ENCODE measurements at regions not wholly inside any gene's neighbourhood (a gene's known extent, or its start where the extent isn't known, plus 50 kb on each side); places are given as distances from the start of the nearest gene placed in this dataset.

DNA sequence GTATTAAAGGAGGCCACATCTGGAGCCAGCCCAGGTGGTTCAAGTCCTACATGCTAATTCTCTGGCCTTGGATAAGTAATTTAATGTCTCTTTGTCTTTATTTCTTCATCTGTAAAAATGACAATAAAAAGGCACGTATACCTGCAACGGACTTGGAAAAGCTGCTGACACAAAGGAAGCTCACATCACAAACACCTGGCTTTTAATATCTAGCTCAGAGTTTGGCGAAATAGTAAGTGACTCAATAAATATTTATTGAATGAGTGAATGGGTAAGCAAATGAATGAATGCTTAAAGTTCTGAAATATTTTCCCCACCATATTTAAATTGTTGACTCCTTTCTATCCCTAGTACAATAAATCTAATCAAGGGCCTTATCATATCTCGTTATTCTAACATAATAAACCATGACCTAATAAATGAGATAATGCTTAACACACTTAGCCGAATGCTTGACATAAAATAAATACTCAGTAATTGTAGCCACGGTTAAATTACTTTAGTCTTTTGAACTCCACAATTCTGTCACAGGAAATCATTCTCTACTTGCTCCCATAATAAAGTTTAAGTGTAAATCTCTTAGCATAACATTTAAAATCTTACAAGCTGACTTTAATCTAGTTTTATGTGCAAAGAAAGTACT, 74.7 kb upstream of the PALMD start:
- ATAC-seq: no peak
- TF ChIP-seq ZFP30 (CRISPR knock-in tag; IDR thresholded peaks at IDR 0.05) (no peak), TCF4 (CRISPR knock-in tag; IDR thresholded peaks at IDR 0.05; ENCODE audit: borderline replicate concordance) (no peak), BACH2 (CRISPR knock-in tag; IDR thresholded peaks at IDR 0.05; ENCODE audit: borderline replicate concordance) (no peak), ISL1 (CRISPR knock-in tag; IDR thresholded peaks at IDR 0.05) (peak; percentile 35; the same call in 1 of the 2 replicates), ARNTL (CRISPR knock-in tag; IDR thresholded peaks at IDR 0.05; ENCODE audit: borderline replicate concordance, low read depth) (no peak)

DNA sequence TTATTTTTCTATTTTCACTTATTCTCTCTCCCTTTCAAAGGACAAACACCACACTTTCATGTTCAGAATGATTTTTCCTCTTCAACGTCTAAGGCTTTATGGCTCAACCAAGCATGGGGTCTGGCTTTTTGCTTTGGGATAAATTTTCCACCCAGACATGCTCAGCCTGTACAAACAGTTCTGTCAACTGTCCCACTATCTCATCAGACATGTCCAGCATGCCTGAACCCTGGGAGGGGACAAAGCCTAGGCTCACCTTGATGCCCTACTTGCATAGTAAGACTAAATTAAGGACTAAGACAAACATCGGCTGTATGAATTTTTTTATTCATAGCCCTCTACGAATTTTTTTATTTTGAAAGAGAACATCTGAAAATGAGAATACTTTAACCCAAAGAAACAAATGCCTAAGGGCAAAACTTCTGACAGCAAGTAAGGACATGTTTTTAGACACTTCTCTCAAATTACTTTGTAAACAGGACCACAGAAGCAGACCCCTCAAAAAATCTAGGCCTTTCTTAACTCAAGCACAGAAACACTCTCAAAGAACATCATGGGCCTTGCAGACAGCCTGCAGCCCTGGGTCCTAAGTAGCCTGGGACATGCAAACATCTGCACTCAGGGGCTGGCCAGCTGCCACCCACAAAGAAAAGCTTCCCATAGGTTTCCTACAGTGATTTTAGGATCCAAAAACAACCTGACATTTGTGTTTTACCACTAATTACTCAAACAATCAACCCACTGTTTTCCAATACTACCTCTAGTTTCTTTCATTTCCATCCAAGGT, 72.3 kb upstream of the PALMD start:
- no peak for ATAC-seq

DNA sequence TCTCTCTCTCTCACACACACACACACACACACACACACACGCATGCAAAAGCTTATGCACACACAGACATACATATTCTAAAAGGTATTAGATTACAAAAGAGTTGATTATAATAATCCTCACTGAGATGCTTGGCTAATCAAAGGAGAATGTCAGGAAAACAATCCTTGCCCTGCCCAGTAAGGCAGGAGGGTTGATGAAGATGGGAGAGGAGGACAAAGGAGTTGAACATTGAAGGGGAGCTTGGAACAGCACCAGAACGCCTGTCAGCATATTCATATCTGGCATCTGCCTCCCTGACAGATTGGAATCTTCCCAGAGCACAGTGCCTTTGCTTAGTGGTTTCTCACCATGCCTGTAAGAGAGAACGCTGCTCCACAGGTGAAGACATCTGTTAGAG, 68.6 kb upstream of the PALMD start:
- no peak for ATAC-seq
- TF ChIP-seq PPARA (CRISPR knock-in tag; IDR thresholded peaks at IDR 0.05; ENCODE audit: borderline replicate concordance) (no peak), ZNF70 (CRISPR knock-in tag; IDR thresholded peaks at IDR 0.05) (no peak), TCF4 (CRISPR knock-in tag; IDR thresholded peaks at IDR 0.05; ENCODE audit: borderline replicate concordance) (no peak), ESRRG (CRISPR knock-in tag; IDR thresholded peaks at IDR 0.05) (no peak), CSDC2 (CRISPR knock-in tag; IDR thresholded peaks at IDR 0.05) (no peak), ZFP30 (CRISPR knock-in tag; IDR thresholded peaks at IDR 0.05) (no peak), OSR1 (CRISPR knock-in tag; IDR thresholded peaks at IDR 0.05) (no peak), ZNF565 (CRISPR knock-in tag; conservative IDR thresholded peaks at IDR 0.05; ENCODE audit: low read depth) (no peak)
- TF ChIP-seq, protein P1, sequence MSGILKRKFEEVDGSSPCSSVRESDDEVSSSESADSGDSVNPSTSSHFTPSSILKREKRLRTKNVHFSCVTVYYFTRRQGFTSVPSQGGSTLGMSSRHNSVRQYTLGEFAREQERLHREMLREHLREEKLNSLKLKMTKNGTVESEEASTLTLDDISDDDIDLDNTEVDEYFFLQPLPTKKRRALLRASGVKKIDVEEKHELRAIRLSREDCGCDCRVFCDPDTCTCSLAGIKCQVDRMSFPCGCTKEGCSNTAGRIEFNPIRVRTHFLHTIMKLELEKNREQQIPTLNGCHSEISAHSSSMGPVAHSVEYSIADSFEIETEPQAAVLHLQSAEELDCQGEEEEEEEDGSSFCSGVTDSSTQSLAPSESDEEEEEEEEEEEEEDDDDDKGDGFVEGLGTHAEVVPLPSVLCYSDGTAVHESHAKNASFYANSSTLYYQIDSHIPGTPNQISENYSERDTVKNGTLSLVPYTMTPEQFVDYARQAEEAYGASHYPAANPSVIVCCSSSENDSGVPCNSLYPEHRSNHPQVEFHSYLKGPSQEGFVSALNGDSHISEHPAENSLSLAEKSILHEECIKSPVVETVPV (CRISPR knock-in tag; IDR thresholded peaks at IDR 0.05): no peak
- TF ChIP-seq, protein P2, sequence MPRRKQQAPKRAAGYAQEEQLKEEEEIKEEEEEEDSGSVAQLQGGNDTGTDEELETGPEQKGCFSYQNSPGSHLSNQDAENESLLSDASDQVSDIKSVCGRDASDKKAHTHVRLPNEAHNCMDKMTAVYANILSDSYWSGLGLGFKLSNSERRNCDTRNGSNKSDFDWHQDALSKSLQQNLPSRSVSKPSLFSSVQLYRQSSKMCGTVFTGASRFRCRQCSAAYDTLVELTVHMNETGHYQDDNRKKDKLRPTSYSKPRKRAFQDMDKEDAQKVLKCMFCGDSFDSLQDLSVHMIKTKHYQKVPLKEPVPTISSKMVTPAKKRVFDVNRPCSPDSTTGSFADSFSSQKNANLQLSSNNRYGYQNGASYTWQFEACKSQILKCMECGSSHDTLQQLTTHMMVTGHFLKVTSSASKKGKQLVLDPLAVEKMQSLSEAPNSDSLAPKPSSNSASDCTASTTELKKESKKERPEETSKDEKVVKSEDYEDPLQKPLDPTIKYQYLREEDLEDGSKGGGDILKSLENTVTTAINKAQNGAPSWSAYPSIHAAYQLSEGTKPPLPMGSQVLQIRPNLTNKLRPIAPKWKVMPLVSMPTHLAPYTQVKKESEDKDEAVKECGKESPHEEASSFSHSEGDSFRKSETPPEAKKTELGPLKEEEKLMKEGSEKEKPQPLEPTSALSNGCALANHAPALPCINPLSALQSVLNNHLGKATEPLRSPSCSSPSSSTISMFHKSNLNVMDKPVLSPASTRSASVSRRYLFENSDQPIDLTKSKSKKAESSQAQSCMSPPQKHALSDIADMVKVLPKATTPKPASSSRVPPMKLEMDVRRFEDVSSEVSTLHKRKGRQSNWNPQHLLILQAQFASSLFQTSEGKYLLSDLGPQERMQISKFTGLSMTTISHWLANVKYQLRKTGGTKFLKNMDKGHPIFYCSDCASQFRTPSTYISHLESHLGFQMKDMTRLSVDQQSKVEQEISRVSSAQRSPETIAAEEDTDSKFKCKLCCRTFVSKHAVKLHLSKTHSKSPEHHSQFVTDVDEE (CRISPR knock-in tag; IDR thresholded peaks at IDR 0.05): no peak
- TF ChIP-seq, protein P3, sequence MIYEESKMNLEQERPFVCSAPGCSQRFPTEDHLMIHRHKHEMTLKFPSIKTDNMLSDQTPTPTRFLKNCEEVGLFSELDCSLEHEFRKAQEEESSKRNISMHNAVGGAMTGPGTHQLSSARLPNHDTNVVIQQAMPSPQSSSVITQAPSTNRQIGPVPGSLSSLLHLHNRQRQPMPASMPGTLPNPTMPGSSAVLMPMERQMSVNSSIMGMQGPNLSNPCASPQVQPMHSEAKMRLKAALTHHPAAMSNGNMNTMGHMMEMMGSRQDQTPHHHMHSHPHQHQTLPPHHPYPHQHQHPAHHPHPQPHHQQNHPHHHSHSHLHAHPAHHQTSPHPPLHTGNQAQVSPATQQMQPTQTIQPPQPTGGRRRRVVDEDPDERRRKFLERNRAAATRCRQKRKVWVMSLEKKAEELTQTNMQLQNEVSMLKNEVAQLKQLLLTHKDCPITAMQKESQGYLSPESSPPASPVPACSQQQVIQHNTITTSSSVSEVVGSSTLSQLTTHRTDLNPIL (CRISPR knock-in tag; IDR thresholded peaks at IDR 0.05; ENCODE audit: low read depth): no peak
- TF ChIP-seq, protein P4, sequence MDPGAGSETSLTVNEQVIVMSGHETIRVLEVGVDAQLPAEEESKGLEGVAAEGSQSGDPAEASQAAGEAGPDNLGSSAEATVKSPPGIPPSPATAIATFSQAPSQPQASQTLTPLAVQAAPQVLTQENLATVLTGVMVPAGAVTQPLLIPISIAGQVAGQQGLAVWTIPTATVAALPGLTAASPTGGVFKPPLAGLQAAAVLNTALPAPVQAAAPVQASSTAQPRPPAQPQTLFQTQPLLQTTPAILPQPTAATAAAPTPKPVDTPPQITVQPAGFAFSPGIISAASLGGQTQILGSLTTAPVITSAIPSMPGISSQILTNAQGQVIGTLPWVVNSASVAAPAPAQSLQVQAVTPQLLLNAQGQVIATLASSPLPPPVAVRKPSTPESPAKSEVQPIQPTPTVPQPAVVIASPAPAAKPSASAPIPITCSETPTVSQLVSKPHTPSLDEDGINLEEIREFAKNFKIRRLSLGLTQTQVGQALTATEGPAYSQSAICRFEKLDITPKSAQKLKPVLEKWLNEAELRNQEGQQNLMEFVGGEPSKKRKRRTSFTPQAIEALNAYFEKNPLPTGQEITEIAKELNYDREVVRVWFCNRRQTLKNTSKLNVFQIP (CRISPR knock-in tag; IDR thresholded peaks at IDR 0.05; ENCODE audit: borderline replicate concordance, low read depth): no peak

More for the DNA sequence above, 72.3 kb upstream of the PALMD start:
- TF ChIP-seq TCF4 (CRISPR knock-in tag; IDR thresholded peaks at IDR 0.05; ENCODE audit: borderline replicate concordance): no peak
- TF ChIP-seq, protein P2 (CRISPR knock-in tag; IDR thresholded peaks at IDR 0.05): no peak
- no peak for TF ChIP-seq SNAI2 (CRISPR knock-in tag; IDR thresholded peaks at IDR 0.05)
- TF ChIP-seq ISL1 (CRISPR knock-in tag; IDR thresholded peaks at IDR 0.05): no peak
- TF ChIP-seq, protein P4 (CRISPR knock-in tag; IDR thresholded peaks at IDR 0.05; ENCODE audit: borderline replicate concordance, low read depth): no peak
- no peak for TF ChIP-seq ZNF565 (CRISPR knock-in tag; conservative IDR thresholded peaks at IDR 0.05; ENCODE audit: low read depth)
- no peak for TF ChIP-seq ZC3H10 (CRISPR knock-in tag; IDR thresholded peaks at IDR 0.05)

Data from SK-N-SH treated with all-trans-retinoic acid at 6 μM for 48 hours (cell line).